Gastrocnemius medialis (tissue), 4 donors: ENCODE measurements at regions not wholly inside any gene's neighbourhood (a gene's known extent, or its start where the extent isn't known, plus 50 kb on each side); places are given as distances from the start of the nearest gene placed in this dataset.

Experiments used
- ATAC-seq, 2 donors: fragments of 150-250 bp; one replicate each; pipeline ENCODE4 v1.9.1; 2016
- DNase-seq, 2 donors: peaks; one replicate each; pipeline ENCODE4 v3.0.0-alpha.2; 2019
- H3K27ac ChIP-seq, 4 donors: fragments of 200-600 bp; sonication (generic); 1 replicate in 1 of 4; 2 replicates in 3 of 4; pipeline ENCODE4 v1.5.1; 2016 to 2018; ENCODE audit warnings: mild to moderate bottlenecking in 2 of 4, moderate library complexity in 1 of 4
- H3K27me3 ChIP-seq, 3 donors: fragments of 200-600 bp; sonication (generic) in 2 of 3; 1 replicate in 1 of 3; 2 replicates in 2 of 3; pipeline versions ENCODE4 v1.5.1 to v1.6.0; 2016 to 2019; ENCODE audit warnings: mild to moderate bottlenecking in 1 of 3, moderate library complexity in 1 of 3
- H3K36me3 ChIP-seq, 2 donors: fragments of 200-600 bp; sonication (generic) in 1 of 2; one replicate each; pipeline ENCODE4 v1.5.1; 2017 to 2018
- H3K4me1 ChIP-seq, 2 donors: fragments of 200-600 bp; sonication (generic) in 1 of 2; one replicate each; pipeline ENCODE4 v1.5.1; 2016 to 2017; ENCODE audit warnings: mild to moderate bottlenecking in 2 of 2
- H3K4me3 ChIP-seq, 4 donors: fragments of 200-600 bp; sonication (generic) in 3 of 4; 1 replicate in 1 of 4; 2 replicates in 3 of 4; pipeline ENCODE4 v1.5.1; 2016 to 2019; ENCODE audit warnings: mild to moderate bottlenecking in 2 of 4
- H3K9me3 ChIP-seq, 3 donors: fragments of 200-600 bp; sonication (generic) in 2 of 3; 1 replicate in 1 of 3; 2 replicates in 2 of 3; pipeline ENCODE4 v1.5.1; 2016 to 2019
- POLR2A ChIP-seq, 2 donors: fragments of 450-650 bp; IDR thresholded peaks; one replicate each; pipeline ENCODE4 v1.6.1; 2017; ENCODE audit warnings: antibody characterized with exemption in 2 of 2, mild to moderate bottlenecking in 2 of 2, moderate library complexity in 2 of 2
- in situ Hi-C, 4 donors: fragments of 200-750 bp; cut with MboI; loops; one replicate each; pipeline versions ENCODE4 v1.15.0 to v1.8.0; 2017; ENCODE audit warnings: low sequenced_read_pairs in 4 of 4
- intact Hi-C: fragments of 100-400 bp; cut with DNase I; formaldehyde crosslinking; loops from one replicate; pipeline ENCODE4 v1.15.1; 2023; ENCODE audit warnings: low total_unique reads
- TF ChIP-seq, protein P1 (sequence below), 5 experiments: fragments of 450-650 bp in 3 of 5; fragments of 200-600 bp in 2 of 5; sonication (generic) in 2 of 5; IDR thresholded peaks in 4 of 5; conservative IDR thresholded peaks in 1 of 5; 1 replicate in 4 of 5; 2 replicates in 1 of 5; pipeline ENCODE4 v1.5.1; 2016 to 2019; ENCODE audit warnings: antibody characterized with exemption in 5 of 5, mild to moderate bottlenecking in 3 of 5, moderate library complexity in 3 of 5

DNA sequence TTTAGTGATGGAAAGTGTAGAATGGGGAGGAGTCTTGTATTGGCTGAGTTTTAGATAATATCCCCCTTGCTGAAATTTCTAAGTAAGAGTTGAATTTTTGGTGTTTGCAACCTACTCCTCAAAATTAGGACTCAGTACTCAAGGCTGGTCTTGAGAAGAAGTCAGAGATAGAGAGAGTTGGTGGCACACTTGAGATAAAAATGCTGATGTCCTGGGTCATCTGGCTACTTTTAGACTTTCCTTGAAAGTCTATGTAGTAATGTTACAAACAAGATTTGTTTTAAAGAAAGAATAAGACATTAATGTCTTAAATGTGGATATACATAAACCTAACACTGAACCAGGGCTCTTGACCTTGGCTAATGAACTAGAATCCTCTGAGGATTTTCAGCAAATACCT is 62.5 kb upstream of the MLIP start:
- H3K27ac ChIP-seq, result peak overlapping the region; percentile 85 to 94 (median 92)
- DNase-seq (no peak), ATAC-seq (peak; percentile 59 to 62)
- TF ChIP-seq, protein P1, sequence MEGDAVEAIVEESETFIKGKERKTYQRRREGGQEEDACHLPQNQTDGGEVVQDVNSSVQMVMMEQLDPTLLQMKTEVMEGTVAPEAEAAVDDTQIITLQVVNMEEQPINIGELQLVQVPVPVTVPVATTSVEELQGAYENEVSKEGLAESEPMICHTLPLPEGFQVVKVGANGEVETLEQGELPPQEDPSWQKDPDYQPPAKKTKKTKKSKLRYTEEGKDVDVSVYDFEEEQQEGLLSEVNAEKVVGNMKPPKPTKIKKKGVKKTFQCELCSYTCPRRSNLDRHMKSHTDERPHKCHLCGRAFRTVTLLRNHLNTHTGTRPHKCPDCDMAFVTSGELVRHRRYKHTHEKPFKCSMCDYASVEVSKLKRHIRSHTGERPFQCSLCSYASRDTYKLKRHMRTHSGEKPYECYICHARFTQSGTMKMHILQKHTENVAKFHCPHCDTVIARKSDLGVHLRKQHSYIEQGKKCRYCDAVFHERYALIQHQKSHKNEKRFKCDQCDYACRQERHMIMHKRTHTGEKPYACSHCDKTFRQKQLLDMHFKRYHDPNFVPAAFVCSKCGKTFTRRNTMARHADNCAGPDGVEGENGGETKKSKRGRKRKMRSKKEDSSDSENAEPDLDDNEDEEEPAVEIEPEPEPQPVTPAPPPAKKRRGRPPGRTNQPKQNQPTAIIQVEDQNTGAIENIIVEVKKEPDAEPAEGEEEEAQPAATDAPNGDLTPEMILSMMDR (IDR thresholded peaks at IDR 0.05 in 4 of 5, conservative IDR thresholded peaks at IDR 0.05 in 1 of 5), result no peak
- no peak for TF ChIP-seq POLR2A (IDR thresholded peaks at IDR 0.05)
- H3K36me3 ChIP-seq, result no peaks in the 10 kb centered on the region
- H3K4me1 ChIP-seq, result peaks cover 83 to 86% of the 10 kb centered on the region in 2 donors
- H3K9me3 ChIP-seq, result no peaks in the 10 kb centered on the region
- no peaks in the 10 kb centered on the region for H3K27me3 ChIP-seq
- H3K4me3 ChIP-seq, result no peak overlapping the region
- intact Hi-C loops (no loop called here), in situ Hi-C loops (no loop called here)

DNA sequence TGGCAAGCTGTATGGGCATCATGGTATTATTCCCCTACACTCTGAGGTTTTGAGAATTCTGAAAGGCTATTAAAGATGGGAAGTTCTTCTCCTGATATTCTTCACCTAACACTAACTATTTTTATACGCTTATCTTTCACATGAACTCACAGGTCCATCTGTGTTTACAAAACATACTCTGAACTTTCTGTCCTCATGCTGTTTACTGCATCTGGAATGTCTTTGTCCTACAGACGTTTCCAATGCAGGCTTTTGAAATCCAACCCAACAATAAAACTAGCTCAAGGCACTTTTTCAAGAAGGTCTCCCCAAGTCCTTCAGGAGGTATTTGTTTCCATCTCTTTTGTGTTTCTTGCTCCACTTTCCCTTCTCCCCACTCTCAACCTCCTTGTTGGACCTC is 60.5 kb upstream of the MLIP start:
- in situ Hi-C loops, result no loop called here
- peak overlapping the region; percentile 85 to 94 (median 92) for H3K27ac ChIP-seq
- peak in 1 of 2 donors; percentile 60 for ATAC-seq

DNA sequence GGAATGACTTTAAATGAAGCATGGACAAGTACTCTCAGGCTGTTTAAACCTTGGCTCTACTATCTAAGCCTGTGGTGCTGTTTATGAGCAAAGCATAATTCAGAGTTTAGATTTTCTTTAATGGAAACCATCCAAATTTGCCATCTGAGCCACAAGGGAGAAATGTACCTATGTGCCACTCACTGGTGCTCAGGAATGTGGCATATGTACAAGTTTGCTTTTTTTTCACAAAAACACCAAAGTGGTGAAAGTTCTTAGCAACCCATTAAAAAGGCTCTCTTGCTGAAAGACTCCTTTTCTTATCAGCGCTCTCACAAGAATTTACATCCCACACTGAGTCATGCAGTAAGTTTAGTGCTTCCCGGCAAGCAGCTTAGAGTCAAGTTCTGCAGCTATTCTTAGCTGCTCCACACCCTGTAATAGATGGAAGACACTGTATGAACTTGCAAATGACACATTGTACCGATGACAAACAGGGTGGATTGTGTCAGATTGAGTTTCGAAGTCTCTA is 57.3 kb upstream of the MLIP start:
- H3K9me3 ChIP-seq, result no peaks in the 10 kb centered on the region
- H3K27me3 ChIP-seq, result no peaks in the 10 kb centered on the region
- intact Hi-C loops, result loop anchor here (2.0 kb wide), 2 partner anchors 31 to 33 kb away; no protein-coding TSS in a partner anchor
- DNase-seq (peak; percentile 76 to 80), ATAC-seq (peak; percentile 95 to 96)
- no peaks in the 10 kb centered on the region for H3K36me3 ChIP-seq
- peaks cover 79 to 96% of the 10 kb centered on the region in 2 donors for H3K4me1 ChIP-seq
- H3K4me3 ChIP-seq, result peak overlapping the region; percentile 30 to 46 (median 36)
- H3K27ac ChIP-seq, result peak overlapping the region; percentile 85 to 94 (median 92)
- in situ Hi-C loops, result no loop called here
- TF ChIP-seq, protein P1 (IDR thresholded peaks at IDR 0.05 in 4 of 5, conservative IDR thresholded peaks at IDR 0.05 in 1 of 5), result no peak
- TF ChIP-seq POLR2A (IDR thresholded peaks at IDR 0.05), result peak; percentile 7 to 73

More for the DNA sequence above, 60.5 kb upstream of the MLIP start:
- H3K9me3 ChIP-seq, result no peaks in the 10 kb centered on the region
- H3K27me3 ChIP-seq, result no peaks in the 10 kb centered on the region
- peak overlapping the region in 3 of 4 donors; percentile 11 to 26 (median 13) for H3K4me3 ChIP-seq
- H3K4me1 ChIP-seq, result peaks cover 76 to 87% of the 10 kb centered on the region in 2 donors
- DNase-seq, result peak in 1 of 2 donors; percentile 23
- peak in 1 of 2 donors; percentile 47 for TF ChIP-seq POLR2A (IDR thresholded peaks at IDR 0.05)
- TF ChIP-seq, protein P1 (IDR thresholded peaks at IDR 0.05 in 4 of 5, conservative IDR thresholded peaks at IDR 0.05 in 1 of 5), result no peak
- intact Hi-C loops, result loop anchor here (1.0 kb wide), 1 partner anchor 35 kb away; no protein-coding TSS in a partner anchor
- no peaks in the 10 kb centered on the region for H3K36me3 ChIP-seq

DNA sequence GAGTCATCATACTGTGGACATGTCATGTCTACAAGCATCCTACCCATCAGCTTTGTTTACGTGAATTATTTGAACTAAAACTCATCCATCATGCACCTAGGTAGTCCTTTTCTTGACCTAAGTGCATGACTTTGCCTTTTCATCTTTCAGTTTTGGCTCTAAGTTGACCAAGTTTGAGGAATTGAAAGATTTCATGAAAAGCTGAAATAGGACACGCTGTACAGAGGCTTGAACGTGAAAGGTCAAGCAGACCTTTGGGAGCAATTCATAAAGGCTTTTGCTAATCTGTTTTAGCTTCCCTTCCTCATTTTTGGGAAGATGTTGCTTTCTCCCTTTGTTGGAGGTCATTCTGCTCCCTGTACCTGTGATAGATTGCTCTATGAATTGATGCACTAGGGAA is 55.1 kb upstream of the MLIP start:
- in situ Hi-C loops, result no loop called here
- Histone ChIP-seq H3K9me3 (no peaks in the 10 kb centered on the region), H3K27me3 (no peaks in the 10 kb centered on the region), H3K36me3 (no peaks in the 10 kb centered on the region), H3K4me1 (peaks cover 84 to 98% of the 10 kb centered on the region in 2 donors), H3K27ac (peak overlapping the region; percentile 85 to 94 (median 92)), H3K4me3 (no peak overlapping the region)
- ATAC-seq, result no peak
- intact Hi-C loops, result no loop called here
- DNase-seq, result no peak
- TF ChIP-seq, protein P1 (IDR thresholded peaks at IDR 0.05 in 4 of 5, conservative IDR thresholded peaks at IDR 0.05 in 1 of 5), result no peak
- TF ChIP-seq POLR2A (IDR thresholded peaks at IDR 0.05), result no peak
